ENCODE measurements at regions not wholly inside any gene's neighbourhood (a gene's known extent, or its start where the extent isn't known, plus 50 kb on each side); places are given as distances from the start of the nearest gene placed in this dataset.
"Not testable (repeated sequence)": the region's sequence is repeated elsewhere in the genome, so short reads cannot be mapped to it uniquely, and the experiment has no call there.

DNA sequence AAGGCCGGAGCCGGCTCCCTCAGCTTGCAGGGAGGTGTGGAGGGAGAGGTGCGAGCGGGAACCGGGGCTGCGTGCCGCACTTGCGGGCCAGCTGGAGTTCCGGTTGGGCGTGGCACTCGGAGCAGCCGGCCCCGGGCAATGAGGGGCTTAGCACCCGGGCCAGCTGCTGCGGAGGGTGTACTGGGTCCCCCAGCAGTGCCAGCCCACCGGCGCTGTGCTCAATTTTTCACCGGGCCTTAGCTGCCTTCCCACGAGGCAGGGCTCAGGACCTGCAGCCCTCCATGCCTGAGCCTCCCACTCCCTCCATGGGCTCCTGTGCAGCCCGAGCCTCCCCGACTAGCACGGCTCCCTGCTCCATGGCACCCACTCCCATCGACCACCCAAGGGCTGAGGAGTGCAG, 62.2 kb upstream of the ANKRD55 start:
- not testable (repeated sequence) for DNase-seq (ENCODE audit: low read depth)

DNA sequence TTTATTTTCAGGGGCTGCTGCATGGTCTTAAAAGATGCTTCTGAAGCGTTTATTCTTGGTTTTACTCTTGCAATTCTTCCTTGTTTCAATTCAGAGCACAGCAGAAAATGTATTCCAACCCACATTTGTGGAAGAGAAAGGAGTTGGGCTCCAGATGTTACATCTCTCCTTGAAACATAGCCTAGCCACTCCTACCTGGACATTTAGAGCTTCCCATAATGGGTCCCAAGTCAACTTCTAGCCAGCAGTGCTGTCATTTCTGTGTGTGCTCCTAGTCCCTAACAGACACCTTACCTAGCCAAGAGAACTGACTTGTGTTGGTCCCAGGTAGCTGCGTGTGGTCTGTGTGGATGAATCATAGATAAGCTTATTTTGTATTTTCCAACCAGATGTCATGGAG, 61.2 kb upstream of the ANKRD55 start:
- DNase-seq (ENCODE audit: low read depth) = no peak

DNA sequence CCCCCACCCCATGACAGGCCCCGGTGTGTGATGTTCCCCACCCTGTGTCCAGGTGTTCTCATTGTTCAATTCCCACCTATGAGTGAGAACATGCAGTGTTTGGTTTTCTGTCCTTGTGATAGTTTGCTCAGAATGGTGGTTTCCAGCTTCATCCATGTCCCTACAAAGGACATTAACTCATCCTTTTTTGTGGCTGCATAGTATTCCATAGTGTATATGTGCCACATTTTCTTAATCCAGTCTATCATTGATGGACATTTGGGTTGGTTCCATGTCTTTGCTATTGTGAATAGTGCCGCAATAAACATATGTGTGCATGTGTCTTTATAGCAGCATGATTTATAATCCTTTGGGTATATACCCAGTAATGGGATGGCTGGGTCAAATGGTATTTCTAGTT, 59.7 kb upstream of the ANKRD55 start:
- DNase-seq (ENCODE audit: low read depth) = not testable (repeated sequence)

DNA sequence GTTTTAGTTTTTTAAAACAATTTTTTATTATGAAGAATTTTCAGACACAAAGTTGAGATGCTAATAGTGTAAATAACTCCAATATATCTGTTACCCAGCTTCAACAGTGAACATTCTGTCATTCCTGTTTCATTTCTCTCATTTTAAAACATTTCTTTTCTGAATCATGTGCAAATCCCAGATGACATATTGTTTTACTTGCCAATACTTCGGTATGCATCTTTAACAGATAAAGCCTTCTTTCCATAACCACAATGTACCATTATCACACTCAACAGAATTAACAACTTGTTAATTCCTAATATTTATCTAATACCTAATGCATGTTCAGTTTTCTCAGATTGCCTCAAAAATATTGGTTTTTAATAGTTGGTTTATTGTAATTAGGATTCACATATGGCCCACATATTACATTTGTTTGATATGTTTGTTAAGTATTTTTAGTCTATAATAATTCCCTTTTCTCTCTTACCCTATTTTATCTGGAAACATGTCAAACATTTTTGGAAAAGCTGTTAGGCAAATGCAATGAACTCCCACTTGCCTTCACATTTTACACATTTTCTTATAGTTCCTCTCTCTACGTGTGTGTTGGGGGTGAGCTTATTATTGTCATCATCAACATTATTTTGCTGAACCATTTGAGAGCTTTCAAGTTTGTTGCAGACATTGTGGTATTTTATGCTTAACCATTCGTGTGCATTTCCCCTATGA, 58.7 kb upstream of the ANKRD55 start:
- no peak for DNase-seq (ENCODE audit: low read depth)

DNA sequence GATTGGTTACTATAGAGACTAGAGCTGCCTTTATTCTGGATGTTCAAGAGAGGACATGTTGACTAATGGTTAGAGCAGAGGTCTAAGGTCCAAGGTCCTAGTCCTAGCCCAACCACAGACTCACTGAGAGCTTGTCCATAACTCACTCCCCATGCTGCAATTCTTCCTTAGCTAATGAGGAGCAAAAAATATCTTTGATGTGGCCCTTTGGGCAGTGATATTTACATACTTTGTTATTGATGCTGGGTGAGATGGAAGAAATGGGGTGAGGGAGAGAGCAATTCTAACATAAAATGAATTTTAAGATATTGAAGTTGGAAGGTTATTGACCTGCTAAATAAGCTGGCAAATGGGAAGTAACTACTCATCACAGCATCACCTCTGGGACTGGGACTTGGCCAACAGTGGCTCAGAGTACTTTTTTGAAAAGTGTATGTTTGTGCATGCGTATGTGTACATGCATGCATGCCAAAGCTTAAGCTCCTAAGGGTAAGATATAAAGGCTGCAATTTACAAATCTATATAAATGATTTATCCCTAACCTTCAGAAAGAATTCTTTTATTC, 58.0 kb upstream of the ANKRD55 start:
- no peak for DNase-seq (ENCODE audit: low read depth)

DNA sequence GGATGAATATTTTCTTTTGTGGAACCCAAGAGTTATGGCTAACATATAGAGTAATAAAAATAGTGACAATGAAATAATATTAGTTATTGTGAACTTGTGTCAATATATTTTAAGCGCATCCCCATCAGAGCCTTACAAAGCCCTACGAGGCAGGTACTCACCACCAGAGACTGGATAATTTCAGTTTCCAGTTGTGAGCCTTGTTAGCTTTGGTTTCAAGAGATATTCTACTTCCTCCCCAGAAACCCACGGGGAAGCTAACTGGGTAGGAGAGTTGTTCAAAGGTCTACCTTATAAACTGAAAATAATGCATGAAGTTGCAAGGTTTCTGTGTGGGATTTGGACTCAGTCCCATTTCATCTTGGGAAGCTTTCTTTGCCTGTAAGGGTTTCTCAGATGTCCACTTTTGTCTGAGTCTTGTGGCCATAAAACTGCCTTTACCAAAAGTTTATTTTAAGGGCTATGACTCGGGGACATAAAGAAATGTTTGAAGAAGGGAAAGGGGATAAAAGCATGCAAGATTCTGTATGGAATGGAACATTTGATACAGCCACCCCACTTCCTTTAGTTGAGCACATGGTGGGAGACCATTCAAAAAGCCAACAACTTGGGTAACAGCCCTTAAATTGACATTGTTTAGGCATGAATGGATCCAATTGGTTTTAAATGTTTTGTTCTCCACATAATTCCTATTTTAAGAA, 57.4 kb upstream of the ANKRD55 start:
- no peak for DNase-seq (ENCODE audit: low read depth)

DNA sequence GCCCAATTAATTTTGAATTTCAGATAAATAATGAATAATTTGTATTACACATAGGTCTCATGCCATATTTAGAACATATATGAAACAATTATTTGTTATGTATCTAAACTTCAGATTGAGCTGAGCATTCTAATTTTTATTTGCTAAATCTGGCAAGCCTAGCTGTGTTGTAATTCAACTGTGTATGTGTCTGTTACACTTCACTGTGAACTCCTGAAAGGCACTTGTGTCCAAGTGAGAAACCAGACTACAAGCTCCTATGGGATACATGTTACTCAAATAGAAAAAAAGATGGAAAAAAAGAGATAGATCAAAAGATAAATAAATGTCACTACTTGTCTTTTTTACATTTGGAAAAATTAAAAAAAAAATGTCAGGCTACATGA, 56.5 kb upstream of the ANKRD55 start:
- no peak for DNase-seq (ENCODE audit: low read depth)

DNA sequence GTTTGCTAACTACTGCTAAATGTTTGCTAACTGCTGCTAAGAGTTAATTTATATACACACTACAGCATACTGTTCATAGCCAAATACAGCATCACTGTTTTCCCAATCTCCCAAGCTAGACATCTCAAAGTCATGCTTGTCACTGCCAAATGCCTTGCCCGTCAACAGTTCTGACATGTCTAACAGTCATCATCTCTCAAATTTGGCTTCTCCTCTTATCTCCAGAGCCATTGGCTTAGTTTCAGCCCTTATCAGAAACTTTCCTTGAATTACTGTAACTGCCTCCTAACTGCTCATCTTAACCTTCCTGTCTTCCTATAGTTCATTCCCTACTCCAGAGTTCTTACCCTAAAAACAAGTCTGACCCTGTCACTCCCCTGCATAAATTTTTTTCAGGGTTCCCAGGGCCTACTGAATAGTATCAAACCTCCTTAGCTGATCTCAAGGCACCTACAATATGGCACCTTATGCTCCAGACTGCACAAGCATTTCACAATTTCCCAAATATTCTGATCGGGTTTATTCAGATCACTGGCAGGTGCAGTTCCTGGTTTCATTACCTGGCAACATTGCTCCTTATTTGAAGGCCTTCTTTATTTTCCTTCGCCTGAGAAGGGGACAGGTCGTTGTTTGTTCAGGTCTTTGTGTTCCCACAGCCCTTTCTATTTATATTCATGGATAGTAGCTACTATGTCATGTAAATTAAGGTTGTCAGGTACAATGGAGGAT, 55.9 kb upstream of the ANKRD55 start:
- DNase-seq (ENCODE audit: low read depth) = no peak

DNA sequence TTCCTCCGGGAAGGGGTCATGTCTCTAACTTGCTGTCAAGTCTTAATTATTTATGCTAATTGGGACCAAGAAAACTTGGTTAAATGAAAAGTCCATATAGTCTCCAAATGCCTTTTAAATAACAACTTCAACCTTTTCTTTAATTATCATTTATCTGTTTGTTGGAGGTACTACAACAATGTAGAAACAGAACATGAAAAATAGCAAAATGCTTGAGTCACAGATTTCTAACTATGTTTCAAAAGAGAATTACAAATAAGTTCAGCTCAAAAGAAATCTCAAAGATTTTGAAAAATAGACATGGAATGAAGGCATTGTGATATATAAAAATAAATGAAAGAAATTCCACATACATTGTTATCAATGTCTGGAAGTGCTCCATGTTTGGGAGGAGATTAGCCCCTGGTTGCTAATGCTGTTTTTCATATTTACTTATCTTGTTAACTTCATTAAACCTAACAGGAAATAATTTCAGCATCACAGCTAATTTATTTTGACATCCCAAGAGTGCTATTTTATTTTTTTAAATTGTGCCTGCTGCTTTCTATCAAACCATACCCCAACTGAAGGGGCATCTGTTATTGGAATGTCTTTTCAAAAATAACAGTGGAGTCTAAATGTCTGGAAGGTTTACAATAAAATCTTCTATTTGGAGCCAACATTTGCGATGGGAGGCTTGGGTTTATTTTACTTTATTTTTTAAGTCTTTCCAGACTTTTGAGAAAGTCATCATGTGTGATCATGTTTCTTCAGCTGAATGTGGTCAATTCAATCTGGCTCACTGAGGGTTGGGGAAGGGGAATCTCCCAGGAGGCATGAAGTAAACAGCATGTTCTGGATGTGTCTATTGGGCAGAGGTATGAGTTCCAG, 53.1 kb upstream of the ANKRD55 start:
- DNase-seq (ENCODE audit: low read depth) = no peak

DNA sequence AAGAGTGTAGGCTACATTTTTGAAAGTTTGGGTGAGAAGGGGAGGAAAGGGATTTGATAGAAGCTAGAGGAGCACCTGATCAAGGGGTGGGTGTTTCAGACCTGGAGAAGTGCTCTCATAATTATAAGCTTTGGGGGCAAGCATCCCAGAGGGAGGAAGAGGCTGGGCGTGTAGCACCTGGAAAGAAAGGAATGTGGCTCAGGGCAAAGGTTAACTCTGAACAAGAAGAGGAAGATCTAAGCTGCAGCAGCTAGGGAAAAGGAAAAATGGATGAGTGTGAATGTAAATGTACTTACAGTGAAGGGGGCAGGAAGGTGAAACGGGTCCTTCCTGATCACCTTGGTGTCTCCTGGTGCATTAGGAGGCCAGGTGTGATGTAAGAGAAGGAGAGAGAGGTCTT, 49.8 kb upstream of the ANKRD55 start:
- DNase-seq (ENCODE audit: low read depth) = no peak

All from activated gamma-delta T cell treated with anti-CD3 and anti-CD28 coated beads, Interleukin-2, amount 50 U/mL, for 16 hours (primary cell).